Immature natural killer cell (primary cell): ENCODE measurements at regions not wholly inside any gene's neighbourhood (a gene's known extent, or its start where the extent isn't known, plus 50 kb on each side); places are given as distances from the start of the nearest gene placed in this dataset.
A peak's percentile ranks its signal among the peaks of the same experiment; 100 is the strongest.
"Not testable (repeated sequence)": the region's sequence is repeated elsewhere in the genome, so short reads cannot be mapped to it uniquely, and the experiment has no call there.

Source experiments
- DNase-seq, 3 donors: peaks; one replicate each; pipeline ENCODE4 v3.0.0; 2022; ENCODE audit warnings: mixed read lengths in 1 of 3
- H3K27ac Mint-ChIP-seq, 6 donors: one replicate each; pipeline ENCODE4 v1.8.0; 2020; ENCODE audit warnings: mixed read lengths in 6 of 6, mild to moderate bottlenecking in 5 of 6, inconsistent platforms in 4 of 6, moderate library complexity in 3 of 6
- H3K27me3 Mint-ChIP-seq, 3 donors: one replicate each; pipeline ENCODE4 v1.8.0; 2020 to 2021; ENCODE audit warnings: low read depth in 3 of 3, mild to moderate bottlenecking in 3 of 3, mixed read lengths in 3 of 3, moderate library complexity in 3 of 3, inconsistent platforms in 1 of 3
- H3K36me3 Mint-ChIP-seq, 3 donors: one replicate each; pipeline ENCODE4 v1.8.0; 2020; ENCODE audit warnings: mixed read lengths in 3 of 3, inconsistent platforms in 2 of 3, mild to moderate bottlenecking in 2 of 3
- H3K4me1 Mint-ChIP-seq, 2 donors: one replicate each; pipeline ENCODE4 v1.8.0; 2020; ENCODE audit warnings: inconsistent platforms in 2 of 2, mild to moderate bottlenecking in 2 of 2, mixed read lengths in 2 of 2, moderate library complexity in 1 of 2
- H3K4me3 Mint-ChIP-seq, 5 donors: one replicate each; pipeline ENCODE4 v1.8.0; 2020; ENCODE audit warnings: mild to moderate bottlenecking in 5 of 5, mixed read lengths in 5 of 5, inconsistent platforms in 3 of 5, moderate library complexity in 3 of 5
- H3K9me3 Mint-ChIP-seq, 6 donors: one replicate each; pipeline ENCODE4 v1.8.0; 2020; ENCODE audit warnings: mild to moderate bottlenecking in 6 of 6, mixed read lengths in 6 of 6, inconsistent platforms in 4 of 6, moderate library complexity in 3 of 6

DNA sequence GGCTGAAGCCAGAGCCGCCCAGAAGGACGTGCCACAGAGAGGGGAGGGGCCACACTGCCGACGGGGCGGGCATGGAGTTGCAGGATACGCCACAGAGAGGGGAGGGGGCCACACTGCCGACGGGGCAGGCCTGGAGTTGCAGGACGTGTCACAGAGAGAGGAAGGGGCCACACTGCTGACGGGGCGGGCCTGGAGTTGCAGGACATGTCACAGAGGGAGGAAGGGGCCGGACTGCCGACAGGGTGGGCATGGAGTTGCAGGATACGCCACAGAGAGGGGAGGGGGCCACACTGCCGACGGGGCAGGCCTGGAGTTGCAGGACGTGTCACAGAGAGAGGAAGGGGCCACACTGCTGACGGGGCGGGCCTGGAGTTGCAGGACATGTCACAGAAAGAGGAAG, 99.4 kb upstream of the C1orf174 start:
- H3K4me1 Mint-ChIP-seq, DNase-seq, H3K9me3 Mint-ChIP-seq, H3K27ac Mint-ChIP-seq, H3K4me3 Mint-ChIP-seq, H3K27me3 Mint-ChIP-seq, H3K36me3 Mint-ChIP-seq: not testable (repeated sequence)

- no peaks in the 10 kb centered on the region for H3K36me3 Mint-ChIP-seq
- H3K27me3 Mint-ChIP-seq = peaks cover 0 to 7% (median 0%) of the 10 kb centered on the region in 3 donors
- no peak overlapping the region for H3K4me3 Mint-ChIP-seq
- peaks cover 0 to 2% (median 0%) of the 10 kb centered on the region in 6 donors for H3K9me3 Mint-ChIP-seq
- DNase-seq = no peak
- H3K4me1 Mint-ChIP-seq = no peaks in the 10 kb centered on the region
- no peak overlapping the region for H3K27ac Mint-ChIP-seq
Measured at GRCh38 chr1:3999941-4000735, 100.1 kb upstream of the C1orf174 start.

DNA sequence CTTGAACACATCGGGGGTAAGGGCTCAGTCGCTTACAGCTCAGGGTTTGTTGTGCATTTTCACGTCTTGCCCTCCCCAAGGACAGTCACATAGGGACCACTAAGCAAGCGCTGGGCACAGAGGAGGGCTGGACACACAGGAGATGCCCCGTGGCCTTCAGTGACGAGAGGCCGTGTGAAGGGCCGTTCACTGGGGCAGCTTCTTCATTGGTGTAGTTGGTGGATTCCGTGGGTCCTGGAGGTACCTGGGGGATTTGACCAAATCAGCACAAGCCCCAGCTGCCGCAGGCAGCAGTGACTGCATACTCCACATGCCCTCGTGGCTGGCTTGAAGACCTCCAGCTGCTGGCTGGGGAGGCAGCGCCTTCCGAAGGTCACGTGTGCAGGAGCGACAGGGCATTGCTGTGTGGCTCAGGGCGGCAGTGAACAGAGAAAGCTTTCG, 100.8 kb upstream of the C1orf174 start:
- Mint-ChIP-seq H3K4me3 (no peak overlapping the region), H3K27ac (no peak overlapping the region), H3K36me3 (no peaks in the 10 kb centered on the region), H3K9me3 (peaks cover 0 to 4% (median 0%) of the 10 kb centered on the region in 6 donors), H3K4me1 (no peaks in the 10 kb centered on the region), H3K27me3 (peaks cover 0 to 7% (median 0%) of the 10 kb centered on the region in 3 donors)
- DNase-seq = no peak

GRCh38 chr1:4001461-4001860, 101.4 kb upstream of the C1orf174 start:
- Mint-ChIP-seq H3K9me3 (peaks cover 0 to 4% (median 0%) of the 10 kb centered on the region in 6 donors), H3K36me3 (no peaks in the 10 kb centered on the region), H3K4me1 (no peaks in the 10 kb centered on the region), H3K4me3 (no peak overlapping the region), H3K27me3 (peaks cover 0 to 7% (median 0%) of the 10 kb centered on the region in 3 donors), H3K27ac (no peak overlapping the region)
- no peak for DNase-seq

DNA sequence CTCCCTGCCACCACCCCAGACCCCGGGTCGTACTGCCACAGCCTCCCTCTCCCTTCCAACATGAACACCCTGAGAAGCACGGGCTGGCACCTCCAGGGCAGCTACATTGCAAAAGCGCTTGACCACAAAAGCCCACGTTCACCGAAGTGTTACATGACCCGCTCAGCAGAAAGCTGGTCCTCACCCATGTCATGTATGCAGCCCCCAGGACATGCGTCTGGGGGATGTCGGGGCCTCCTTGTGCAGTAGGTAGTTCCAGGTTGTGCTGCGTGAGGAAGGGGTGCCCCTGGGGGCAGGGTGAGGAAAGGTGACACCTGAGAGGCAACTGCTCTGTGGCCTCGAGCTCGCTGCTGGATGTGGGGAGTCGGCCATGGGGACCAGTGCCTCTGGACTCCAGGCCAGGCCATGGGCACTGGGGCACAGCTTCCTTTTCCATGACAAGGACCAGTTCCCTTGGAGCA, 102.0 kb upstream of the C1orf174 start:
- Mint-ChIP-seq H3K27ac (no peak overlapping the region), H3K27me3 (peaks cover 0 to 3% (median 2%) of the 10 kb centered on the region in 3 donors), H3K36me3 (no peaks in the 10 kb centered on the region), H3K4me1 (peaks cover 0 to 4% of the 10 kb centered on the region in 2 donors), H3K4me3 (no peak overlapping the region), H3K9me3 (peaks cover 0 to 6% (median 2%) of the 10 kb centered on the region in 6 donors)
- no peak for DNase-seq

DNA sequence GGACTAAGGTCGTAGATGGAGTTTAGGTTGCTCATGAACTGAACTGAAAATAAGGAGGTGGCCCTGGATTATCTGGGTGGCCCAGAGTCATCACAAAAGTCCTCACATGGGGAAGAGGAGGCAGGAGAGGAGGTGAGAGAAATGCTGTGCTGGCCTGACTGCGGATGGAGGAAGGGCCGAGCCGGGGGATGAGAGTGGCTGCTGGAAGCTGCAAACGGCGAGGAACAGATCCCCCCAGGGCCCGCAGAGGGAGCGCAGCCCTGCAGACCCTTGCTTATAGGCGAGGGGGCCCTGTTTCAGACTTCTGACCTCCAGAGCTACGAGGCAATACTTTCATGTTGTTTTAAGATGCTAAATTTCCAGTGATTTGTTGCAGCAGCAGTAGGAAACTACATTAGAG, 102.7 kb upstream of the C1orf174 start:
- DNase-seq = no peak
- Mint-ChIP-seq H3K4me1 (peaks cover 0 to 11% of the 10 kb centered on the region in 2 donors), H3K36me3 (peaks cover 0 to 4% (median 0%) of the 10 kb centered on the region in 3 donors), H3K27ac (no peak overlapping the region), H3K4me3 (no peak overlapping the region), H3K9me3 (peaks cover 0 to 10% (median 5%) of the 10 kb centered on the region in 6 donors), H3K27me3 (peaks cover 0 to 2% (median 2%) of the 10 kb centered on the region in 3 donors)

DNA sequence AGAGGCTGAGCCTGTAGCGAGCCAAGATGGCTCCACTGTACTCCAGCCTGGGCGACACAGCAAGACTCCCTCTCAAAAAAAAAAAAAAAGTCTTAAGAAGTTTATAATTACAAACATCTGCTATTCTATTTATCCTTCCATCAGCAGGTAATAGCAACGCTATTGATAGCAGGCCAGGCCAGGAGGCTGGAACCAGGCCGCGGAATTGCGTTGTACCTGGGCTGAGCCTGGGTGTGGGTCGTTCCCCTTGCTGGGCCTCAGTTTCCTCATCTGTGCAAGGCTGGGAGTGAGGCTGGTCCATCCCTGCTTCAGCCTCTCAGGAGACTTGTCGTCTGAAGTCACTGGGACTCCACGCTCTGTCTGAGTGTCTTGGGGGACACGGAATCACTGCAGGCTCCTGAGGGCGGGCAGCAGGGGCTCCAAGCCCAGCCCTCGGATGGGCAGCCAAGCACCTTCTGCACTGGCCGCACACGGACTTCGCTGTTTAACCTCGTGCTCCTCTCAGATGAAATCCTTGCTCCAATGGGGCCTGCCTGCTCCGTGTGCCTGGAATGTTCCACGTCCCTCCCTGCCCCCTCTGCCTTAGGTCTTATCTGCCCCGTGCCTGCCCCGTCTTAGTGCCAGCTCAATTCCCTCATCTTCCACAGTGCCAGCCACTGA, 103.9 kb upstream of the C1orf174 start:
- peaks cover 0 to 4% (median 3%) of the 10 kb centered on the region in 3 donors for H3K36me3 Mint-ChIP-seq
- peaks cover 0 to 14% (median 9%) of the 10 kb centered on the region in 6 donors for H3K9me3 Mint-ChIP-seq
- peak overlapping the region in 1 of 6 donors; percentile 35 for H3K27ac Mint-ChIP-seq
- peaks cover 0 to 2% (median 2%) of the 10 kb centered on the region in 3 donors for H3K27me3 Mint-ChIP-seq
- DNase-seq = no peak
- H3K4me3 Mint-ChIP-seq = no peak overlapping the region
- H3K4me1 Mint-ChIP-seq = peaks cover 0 to 11% of the 10 kb centered on the region in 2 donors

- Mint-ChIP-seq H3K27me3 (peaks cover 0 to 2% (median 2%) of the 10 kb centered on the region in 3 donors), H3K27ac (no peak overlapping the region), H3K36me3 (peaks cover 0 to 4% (median 3%) of the 10 kb centered on the region in 3 donors), H3K9me3 (peaks cover 0 to 14% (median 9%) of the 10 kb centered on the region in 6 donors), H3K4me3 (no peak overlapping the region), H3K4me1 (peaks cover 0 to 11% of the 10 kb centered on the region in 2 donors)
- no peak for DNase-seq
Measured at GRCh38 chr1:4004635-4005430, 104.8 kb upstream of the C1orf174 start.

DNA sequence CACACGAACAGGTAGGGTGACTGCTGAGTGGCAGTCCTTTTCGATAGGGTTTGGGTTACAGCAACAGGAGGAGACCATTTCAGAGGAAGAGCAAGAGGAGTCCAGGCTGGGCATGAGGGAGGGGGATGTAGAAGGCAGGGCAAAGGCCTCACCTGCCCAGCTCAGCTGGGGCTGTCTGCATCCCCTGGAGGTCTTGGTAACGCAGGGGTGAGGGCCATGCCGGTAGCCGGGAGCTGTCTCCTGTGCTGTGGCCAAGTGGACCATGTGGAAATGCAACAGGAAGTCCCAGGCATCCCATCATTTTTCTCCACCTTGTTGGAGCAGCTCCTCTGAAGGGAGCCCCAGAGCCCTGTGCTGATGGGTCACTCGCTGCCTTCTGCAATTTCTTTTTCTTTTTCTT, 105.4 kb upstream of the C1orf174 start:
- DNase-seq = no peak
- H3K9me3 Mint-ChIP-seq = peaks cover 0 to 14% (median 9%) of the 10 kb centered on the region in 6 donors
- peaks cover 0 to 2% (median 2%) of the 10 kb centered on the region in 3 donors for H3K27me3 Mint-ChIP-seq
- H3K36me3 Mint-ChIP-seq = peaks cover 0 to 4% (median 3%) of the 10 kb centered on the region in 3 donors
- no peak overlapping the region for H3K4me3 Mint-ChIP-seq
- no peak overlapping the region for H3K27ac Mint-ChIP-seq
- peaks cover 0 to 11% of the 10 kb centered on the region in 2 donors for H3K4me1 Mint-ChIP-seq

- Mint-ChIP-seq H3K27ac (peak overlapping the region in 1 of 6 donors; percentile 28), H3K27me3 (peaks cover 0 to 3% (median 2%) of the 10 kb centered on the region in 3 donors), H3K4me1 (peaks cover 0 to 11% of the 10 kb centered on the region in 2 donors), H3K36me3 (peaks cover 0 to 4% (median 3%) of the 10 kb centered on the region in 3 donors), H3K4me3 (no peak overlapping the region), H3K9me3 (peaks cover 0 to 14% (median 9%) of the 10 kb centered on the region in 6 donors)
- DNase-seq = no peak
Measured at GRCh38 chr1:4006676-4007374, 106.8 kb upstream of the C1orf174 start.

DNA sequence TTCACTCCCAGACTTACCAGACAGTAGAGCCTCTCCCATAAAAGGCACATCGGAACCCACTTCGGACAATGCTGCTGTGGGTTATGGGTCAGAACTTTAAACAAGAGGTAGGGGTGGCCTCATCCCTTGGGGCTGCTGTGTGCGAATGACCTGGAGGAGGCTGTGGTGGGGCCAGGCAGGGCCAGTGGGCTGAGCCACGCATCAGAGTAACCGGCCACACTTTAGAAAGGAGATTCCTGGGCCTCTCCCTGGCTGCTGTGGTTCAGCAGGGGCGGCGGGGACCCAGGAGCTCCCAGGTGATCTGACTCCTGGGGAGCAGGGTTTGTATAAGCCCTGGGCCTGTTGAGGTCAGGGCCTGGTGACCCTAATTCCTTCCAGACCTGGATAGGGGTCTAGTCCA, 110.2 kb upstream of the C1orf174 start:
- Mint-ChIP-seq H3K9me3 (peaks cover 0 to 14% (median 8%) of the 10 kb centered on the region in 6 donors), H3K36me3 (peaks cover 0 to 4% (median 3%) of the 10 kb centered on the region in 3 donors), H3K4me3 (no peak overlapping the region), H3K27ac (no peak overlapping the region), H3K27me3 (peaks cover 0 to 5% (median 5%) of the 10 kb centered on the region in 3 donors), H3K4me1 (peaks cover 0 to 11% of the 10 kb centered on the region in 2 donors)
- no peak for DNase-seq

DNA sequence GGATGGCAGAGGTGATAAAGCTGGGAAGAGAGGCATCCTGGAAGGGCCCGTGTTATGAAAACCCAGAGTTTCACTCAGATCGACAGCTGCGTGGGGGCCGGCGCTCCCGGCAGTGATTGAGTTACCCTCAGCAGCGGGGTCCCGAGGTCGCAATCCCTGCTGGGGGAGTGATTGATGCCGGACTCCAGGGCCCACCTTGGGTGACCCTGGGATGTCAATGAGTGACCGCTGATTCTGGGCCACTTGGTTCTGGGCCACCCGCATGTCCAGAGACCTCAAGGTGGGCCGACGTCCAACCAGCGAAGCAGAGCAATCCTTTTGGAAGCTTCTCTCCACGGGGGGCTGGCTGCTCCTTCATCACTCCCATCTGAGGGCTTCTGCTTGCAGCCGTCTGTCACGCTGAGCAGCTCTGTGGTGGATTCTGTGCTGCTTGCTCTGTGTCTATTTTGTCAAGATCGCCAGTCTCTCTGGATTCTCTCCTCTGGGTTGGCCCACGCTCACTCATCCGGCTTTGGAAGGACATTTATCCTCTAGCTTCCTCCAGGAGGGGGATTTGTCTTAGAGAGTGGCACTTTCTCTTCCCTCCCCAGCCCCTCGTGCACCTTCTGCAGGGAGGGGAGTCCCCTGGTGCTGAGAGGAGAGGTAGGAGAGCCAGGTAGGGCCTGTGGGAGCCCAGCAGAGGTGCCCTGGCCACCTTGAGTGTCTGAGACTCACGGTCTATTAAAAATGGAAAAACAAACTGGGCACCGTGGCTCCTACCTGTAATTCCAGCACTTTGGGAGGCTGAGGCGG, 110.9 kb upstream of the C1orf174 start:
- peaks cover 0 to 14% (median 8%) of the 10 kb centered on the region in 6 donors for H3K9me3 Mint-ChIP-seq
- peaks cover 0 to 4% (median 3%) of the 10 kb centered on the region in 3 donors for H3K36me3 Mint-ChIP-seq
- DNase-seq = no peak

More for the DNA sequence above, 110.9 kb upstream of the C1orf174 start:
- Mint-ChIP-seq H3K4me3 (no peak overlapping the region), H3K27me3 (peaks cover 0 to 7% (median 5%) of the 10 kb centered on the region in 3 donors), H3K27ac (no peak overlapping the region), H3K4me1 (peaks cover 1 to 11% of the 10 kb centered on the region in 2 donors)
